Colonic mucosa (tissue), 4 donors: ENCODE measurements at regions not wholly inside any gene's neighbourhood (a gene's known extent, or its start where the extent isn't known, plus 50 kb on each side); places are given as distances from the start of the nearest gene placed in this dataset.

Experiments
- DNase-seq: peaks from one replicate; pipeline ENCODE4 v3.0.0-alpha.2; 2020
- H3K27ac ChIP-seq: fragments of 200-600 bp; one replicate; pipeline ENCODE4 v1.8.0; 2021
- H3K27me3 ChIP-seq: fragments of 200-600 bp; one replicate; pipeline ENCODE4 v1.8.0; 2021
- H3K36me3 ChIP-seq: fragments of 200-600 bp; one replicate; pipeline ENCODE4 v1.8.0; 2021
- H3K4me1 ChIP-seq: fragments of 200-600 bp; one replicate; pipeline ENCODE4 v1.8.0; 2021; ENCODE audit warnings: mild to moderate bottlenecking
- H3K4me3 ChIP-seq: fragments of 200-600 bp; one replicate; pipeline ENCODE4 v1.8.0; 2021
- H3K9ac ChIP-seq, 2 donors: one replicate each; pipeline ENCODE4 v1.7.0; 2013; ENCODE audit warnings: control low read depth in 2 of 2, low read depth in 2 of 2, low read length in 2 of 2
- H3K9me3 ChIP-seq: fragments of 200-600 bp; one replicate; pipeline ENCODE4 v1.8.0; 2021
- CTCF ChIP-seq: fragments of 200-600 bp; IDR thresholded peaks from one replicate; pipeline ENCODE4 v1.8.0; 2022; ENCODE audit warnings: antibody characterized with exemption, mild to moderate bottlenecking
- intact Hi-C: fragments of 100-400 bp; cut with DNase I; formaldehyde crosslinking; loops from one replicate; pipeline ENCODE4 v1.14.1; 2022
- donor health status: healthy.
- donor health status: DM: no; HTN: no; CAD: no.
- donor health status: DM: no; HTN: no; CAD: no.

DNA sequence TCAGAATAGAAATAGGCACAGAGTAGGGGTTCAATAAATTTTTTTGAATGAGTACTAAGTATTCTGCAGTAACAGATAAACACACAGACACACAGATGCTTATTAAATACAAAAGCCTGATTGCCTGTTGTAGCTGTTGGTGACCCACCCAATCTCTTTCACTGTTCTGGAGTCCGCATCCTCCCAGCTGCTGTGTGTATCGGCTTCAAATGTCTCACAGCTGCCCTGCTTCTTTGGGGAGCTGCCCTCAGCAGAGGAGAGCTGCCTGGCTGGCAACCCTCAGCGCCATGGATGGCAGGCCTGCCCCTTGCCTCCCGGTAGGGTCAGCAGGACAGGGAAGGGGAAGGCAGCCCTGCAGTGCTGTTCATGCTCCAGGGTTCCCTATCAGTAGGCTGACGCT, 50.5 kb upstream of the PRNP start:
- Histone ChIP-seq H3K27ac (no peak overlapping the region), H3K9me3 (no peaks in the 10 kb centered on the region), H3K36me3 (no peaks in the 10 kb centered on the region), H3K9ac (no peak overlapping the region), H3K27me3 (no peaks in the 10 kb centered on the region), H3K4me3 (no peak overlapping the region), H3K4me1 (no peaks in the 10 kb centered on the region)
- no peak for TF ChIP-seq CTCF
- DNase-seq = no peak
- intact Hi-C loops = no loop called here

- intact Hi-C loops = no loop called here
- H3K4me3 ChIP-seq = no peak overlapping the region
- no peaks in the 10 kb centered on the region for H3K4me1 ChIP-seq
- no peak for DNase-seq
- H3K27ac ChIP-seq = no peak overlapping the region
- H3K36me3 ChIP-seq = no peaks in the 10 kb centered on the region
- no peak overlapping the region for H3K9ac ChIP-seq
- H3K9me3 ChIP-seq = no peaks in the 10 kb centered on the region
- no peaks in the 10 kb centered on the region for H3K27me3 ChIP-seq
- TF ChIP-seq CTCF = no peak
These were observed 50.9 kb upstream of the PRNP start for GRCh38 chr20:4635342-4635741.

DNA sequence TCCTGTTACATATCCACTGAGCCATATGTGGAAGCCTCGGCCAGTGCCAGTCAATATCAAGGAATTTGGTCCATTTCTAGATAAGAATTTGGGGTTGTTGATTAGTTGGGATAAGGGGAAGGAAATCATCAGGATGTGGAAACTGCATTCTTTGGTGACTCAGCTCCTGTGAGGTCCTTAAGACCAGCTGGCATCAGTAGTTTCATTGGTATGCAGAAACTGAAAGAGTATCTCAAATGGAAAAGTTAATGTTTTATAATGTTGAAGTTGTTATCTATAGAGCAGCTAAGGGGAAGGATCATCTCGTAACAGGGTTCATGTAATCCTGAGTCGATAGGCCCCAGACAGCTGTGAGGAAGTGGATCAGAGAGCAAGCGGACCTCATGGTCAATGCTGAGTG, 52.5 kb upstream of the PRNP start:
- no peaks in the 10 kb centered on the region for H3K9me3 ChIP-seq

GRCh38 chr20:4633379-4633778, 52.9 kb upstream of the PRNP start:
- Histone ChIP-seq H3K4me3 (no peak overlapping the region), H3K9me3 (no peaks in the 10 kb centered on the region), H3K27ac (no peak overlapping the region), H3K36me3 (no peaks in the 10 kb centered on the region), H3K4me1 (no peaks in the 10 kb centered on the region), H3K27me3 (no peaks in the 10 kb centered on the region), H3K9ac (no peak overlapping the region)
- no peak for DNase-seq
- TF ChIP-seq CTCF = no peak
- intact Hi-C loops = no loop called here

More for the DNA sequence above, 52.5 kb upstream of the PRNP start:
- Histone ChIP-seq H3K27me3 (no peaks in the 10 kb centered on the region), H3K36me3 (no peaks in the 10 kb centered on the region), H3K9ac (no peak overlapping the region), H3K4me3 (no peak overlapping the region), H3K27ac (no peak overlapping the region), H3K4me1 (no peaks in the 10 kb centered on the region)
- no peak for TF ChIP-seq CTCF
- no peak for DNase-seq
- intact Hi-C loops = no loop called here

DNA sequence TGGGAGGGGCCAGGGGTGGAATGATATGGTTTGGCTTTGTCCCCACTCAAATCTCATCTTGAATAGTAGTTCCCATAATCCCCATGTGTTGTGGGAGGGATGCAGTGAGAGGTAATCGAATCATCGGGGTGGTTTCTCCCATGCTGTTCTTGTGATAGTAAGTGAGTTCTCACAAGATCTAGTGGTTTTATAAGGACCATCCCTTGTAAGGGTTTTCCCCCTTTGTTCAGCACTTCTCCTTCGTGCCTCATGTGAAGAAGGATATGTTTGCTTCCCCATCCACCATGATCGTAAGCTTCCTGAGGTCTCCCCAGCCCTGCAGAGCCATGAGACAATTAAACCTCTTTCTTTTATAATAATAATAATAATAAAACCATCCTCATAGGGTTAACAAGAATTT, 53.4 kb upstream of the PRNP start:
- no peak overlapping the region for H3K27ac ChIP-seq
- no peak for DNase-seq
- no peaks in the 10 kb centered on the region for H3K36me3 ChIP-seq
- no peaks in the 10 kb centered on the region for H3K4me1 ChIP-seq
- no peaks in the 10 kb centered on the region for H3K27me3 ChIP-seq
- H3K9me3 ChIP-seq = no peaks in the 10 kb centered on the region
- no peak for TF ChIP-seq CTCF
- no peak overlapping the region for H3K9ac ChIP-seq
- H3K4me3 ChIP-seq = no peak overlapping the region
- intact Hi-C loops = no loop called here

DNA sequence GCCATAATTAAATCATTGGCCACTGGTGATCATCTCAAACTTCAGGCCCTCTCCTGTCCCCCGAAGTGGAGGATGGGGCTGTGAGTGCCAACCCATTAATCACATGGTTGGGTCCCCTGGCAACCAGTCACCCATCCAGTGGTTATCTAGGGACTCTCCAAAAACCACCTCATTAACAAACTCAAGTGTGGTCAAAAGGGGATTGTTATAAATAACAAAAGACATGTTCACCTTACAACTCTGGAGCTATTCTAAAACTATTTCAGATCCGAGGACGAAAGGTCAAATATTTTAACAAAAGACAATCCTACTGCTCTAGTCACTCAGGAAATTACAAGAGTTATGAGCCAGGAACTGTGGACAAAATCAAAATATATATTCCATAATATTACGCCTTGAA, 60.0 kb upstream of the PRNP start:
- DNase-seq = no peak
- Histone ChIP-seq H3K27me3 (no peaks in the 10 kb centered on the region), H3K9ac (no peak overlapping the region), H3K4me3 (no peak overlapping the region), H3K36me3 (no peaks in the 10 kb centered on the region), H3K9me3 (no peaks in the 10 kb centered on the region), H3K27ac (no peak overlapping the region), H3K4me1 (no peaks in the 10 kb centered on the region)
- intact Hi-C loops = no loop called here
- TF ChIP-seq CTCF = no peak
